GM21381 (cell line): ENCODE measurements at regions not wholly inside any gene's neighbourhood (a gene's known extent, or its start where the extent isn't known, plus 50 kb on each side); places are given as distances from the start of the nearest gene placed in this dataset.
A peak's percentile ranks its signal among the peaks of the same experiment; 100 is the strongest.
"Not testable (repeated sequence)": the region's sequence is repeated elsewhere in the genome, so short reads cannot be mapped to it uniquely, and the experiment has no call there.

Experiments used
- ATAC-seq: cut with Tn5 transposase; IDR thresholded peaks from one replicate; pipeline ENCODE4 v1.9.1; 2021; ENCODE audit warnings: mild to moderate bottlenecking, moderate library complexity; ENCODE audit not compliant: unreplicated experiment

- ATAC-seq: no peak
Observed at GRCh38 chr3:106488331-106488730, 619.5 kb upstream of the CBLB start.

DNA sequence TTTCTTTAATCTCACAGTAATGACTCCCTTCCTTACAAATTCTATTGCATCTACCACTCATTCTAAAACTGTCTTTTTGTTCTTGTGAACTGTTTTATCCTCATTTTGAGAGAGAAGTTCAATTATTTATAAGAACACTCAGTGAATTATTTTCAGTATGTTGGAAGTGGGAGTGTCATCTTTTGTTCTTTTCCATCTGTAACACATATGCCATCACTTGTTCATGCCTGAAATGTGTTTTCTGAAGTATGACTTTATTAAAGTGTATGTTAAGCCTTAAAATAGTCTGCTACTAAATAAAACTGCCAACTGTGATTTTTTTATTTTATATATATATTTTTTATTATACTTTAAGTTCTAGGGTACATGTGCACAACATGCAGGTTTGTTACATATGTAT, 623.0 kb upstream of the CBLB start:
- ATAC-seq: no peak

DNA sequence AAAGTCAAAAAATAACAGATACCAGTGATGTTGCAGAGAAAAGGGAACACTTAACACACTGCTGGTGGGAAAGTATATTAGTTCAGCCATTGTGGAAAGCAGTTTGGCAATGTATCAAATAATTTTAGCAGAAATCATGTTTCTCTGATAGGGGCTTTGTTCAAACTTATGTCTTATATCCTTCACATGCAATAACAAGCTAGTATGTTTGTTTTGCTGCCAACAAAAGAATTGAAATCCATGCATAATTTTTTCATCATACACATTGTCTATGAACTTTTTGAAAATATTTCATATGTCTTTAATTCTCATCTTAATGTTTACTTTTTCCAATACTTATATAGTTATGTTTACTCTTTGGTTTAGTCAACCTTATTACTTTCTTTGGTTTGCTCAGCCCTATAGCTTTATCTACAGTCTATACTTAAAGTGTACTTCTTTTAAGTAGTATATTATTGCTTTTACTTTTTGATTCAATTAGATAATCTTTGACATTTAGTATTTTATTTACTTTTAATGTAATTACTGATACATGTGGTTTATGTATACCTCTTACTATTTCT, 639.6 kb upstream of the CBLB start:
- ATAC-seq: no peak

DNA sequence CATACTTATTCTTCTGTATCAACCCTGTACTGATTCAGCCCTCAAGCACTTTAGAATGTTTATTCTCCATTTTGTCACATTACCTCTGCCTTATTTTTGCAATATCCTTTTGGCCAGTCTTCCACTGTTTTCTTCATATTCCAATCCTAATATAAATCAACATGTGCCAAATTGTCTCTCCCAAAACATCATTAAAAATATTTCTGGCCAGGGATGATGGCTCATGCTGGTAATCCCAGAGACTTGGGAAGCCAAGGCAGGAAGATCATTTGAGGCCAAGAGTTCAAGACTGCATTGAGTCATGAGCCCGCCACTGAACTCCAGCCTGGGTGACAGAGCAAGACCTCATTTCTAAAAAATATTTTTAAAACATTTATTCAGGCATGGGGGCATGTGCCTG, 641.4 kb upstream of the CBLB start:
- no peak for ATAC-seq

GRCh38 chr3:106512846-106513245, 644.0 kb upstream of the CBLB start:
- ATAC-seq: no peak

DNA sequence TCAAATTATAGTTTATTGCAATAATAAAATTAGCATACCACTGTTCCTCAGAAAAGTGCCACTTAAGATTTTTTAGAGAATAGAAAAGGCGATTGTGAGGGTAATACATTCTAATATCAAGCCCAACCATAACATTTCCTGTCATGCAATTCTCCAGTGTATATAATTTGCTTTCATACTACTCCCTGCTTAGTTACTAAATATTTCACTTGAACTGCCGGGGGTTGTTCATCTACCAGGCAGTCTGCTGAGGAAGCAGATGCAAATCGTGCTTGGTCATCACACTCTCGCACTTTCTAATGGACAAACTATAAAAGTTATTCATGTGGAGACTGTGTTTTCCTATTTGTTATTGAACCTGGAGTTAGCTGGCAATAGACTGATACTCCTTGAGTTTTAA, 645.6 kb upstream of the CBLB start:
- no peak for ATAC-seq

DNA sequence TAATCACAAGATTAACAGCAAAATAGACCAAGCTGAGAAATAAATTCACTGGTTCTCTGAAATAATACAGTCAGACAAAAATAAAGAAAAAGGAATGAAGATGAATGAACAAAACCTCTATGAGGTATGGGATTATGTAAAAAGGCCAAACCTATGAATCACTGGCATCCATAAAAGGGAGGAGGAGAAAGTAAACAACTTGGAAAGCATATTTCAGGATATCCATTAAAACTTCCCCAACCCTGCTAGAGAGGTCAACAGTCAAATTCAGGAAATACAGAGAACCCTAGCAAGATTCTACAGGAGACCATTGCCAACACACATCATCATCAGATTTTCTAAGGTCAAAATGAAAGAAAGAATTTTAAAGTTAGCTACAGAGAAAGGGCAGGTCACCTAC, 649.7 kb upstream of the CBLB start:
- no peak for ATAC-seq

GRCh38 chr3:106522397-106522796, 653.6 kb upstream of the CBLB start:
- ATAC-seq: no peak

GRCh38 chr3:106528932-106529331, 660.1 kb upstream of the CBLB start:
- no peak for ATAC-seq

GRCh38 chr3:106529738-106530137, 660.9 kb upstream of the CBLB start:
- no peak for ATAC-seq

DNA sequence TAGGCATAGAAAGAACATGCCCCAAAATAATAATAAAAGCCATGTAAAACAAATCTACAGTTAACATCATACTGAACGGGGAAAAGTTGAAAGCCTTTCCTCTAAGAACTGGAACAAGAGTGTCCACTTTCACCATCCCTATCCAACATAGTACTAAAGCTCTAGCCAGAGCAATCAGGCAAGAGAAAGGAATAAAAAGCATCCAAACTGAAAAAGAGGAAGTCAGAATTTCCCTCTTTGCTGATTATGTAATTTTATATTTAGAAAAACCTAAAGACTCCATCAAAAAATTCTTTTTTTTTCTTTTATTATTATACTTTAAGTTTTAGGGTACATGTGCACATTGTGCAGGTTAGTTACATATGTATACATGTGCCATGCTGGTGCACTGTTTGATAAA, 661.6 kb upstream of the CBLB start:
- ATAC-seq: no peak

DNA sequence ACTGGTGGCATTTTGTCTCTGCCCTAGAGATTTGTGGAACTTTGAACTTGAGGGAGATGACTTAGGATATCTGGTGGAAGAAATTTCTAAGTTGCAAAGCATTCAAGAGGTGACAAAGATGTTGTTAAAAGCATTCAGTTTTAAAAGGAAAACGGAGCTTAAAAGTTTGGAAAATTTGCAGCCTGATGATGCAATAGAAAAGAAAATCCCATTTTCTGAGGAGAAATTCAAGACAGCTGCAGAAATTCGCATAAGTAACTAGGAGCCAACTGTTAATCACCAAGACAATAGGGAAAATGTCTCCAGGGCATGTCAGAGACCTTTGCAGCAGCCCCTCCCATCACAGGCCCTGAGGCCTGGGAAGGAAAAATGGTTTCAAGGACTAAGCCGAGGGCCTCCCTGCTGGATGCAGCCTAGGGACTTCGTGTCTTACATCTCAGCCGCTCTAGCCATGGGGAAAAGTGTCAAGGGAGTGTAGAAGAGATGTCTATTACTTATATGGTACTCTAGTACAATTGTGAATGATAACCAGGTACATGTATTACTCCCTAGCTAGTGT, 663.0 kb upstream of the CBLB start:
- not testable (repeated sequence) for ATAC-seq

- no peak for ATAC-seq
Observed at GRCh38 chr3:106533093-106533787, 664.4 kb upstream of the CBLB start.

DNA sequence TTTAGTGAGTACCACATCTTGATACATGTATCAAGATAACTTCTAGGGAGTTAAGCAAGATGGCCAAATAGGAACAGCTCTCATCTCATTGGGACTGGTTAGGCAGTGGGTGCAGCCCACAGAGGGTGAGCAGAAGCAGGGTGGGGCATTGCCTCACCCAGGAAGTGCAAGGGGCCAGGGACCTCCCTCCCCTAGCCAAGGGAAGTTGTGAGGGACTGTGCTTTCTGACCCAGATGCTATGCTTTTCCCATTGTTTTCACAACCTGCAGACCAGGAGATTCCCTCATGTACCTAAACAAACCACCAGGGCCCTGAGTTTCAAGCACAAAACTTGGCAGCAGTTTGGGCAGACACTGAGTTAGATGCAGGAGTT, 665.0 kb upstream of the CBLB start:
- no peak for ATAC-seq

- ATAC-seq: no peak
Observed at GRCh38 chr3:106534206-106534605, 665.4 kb upstream of the CBLB start.

DNA sequence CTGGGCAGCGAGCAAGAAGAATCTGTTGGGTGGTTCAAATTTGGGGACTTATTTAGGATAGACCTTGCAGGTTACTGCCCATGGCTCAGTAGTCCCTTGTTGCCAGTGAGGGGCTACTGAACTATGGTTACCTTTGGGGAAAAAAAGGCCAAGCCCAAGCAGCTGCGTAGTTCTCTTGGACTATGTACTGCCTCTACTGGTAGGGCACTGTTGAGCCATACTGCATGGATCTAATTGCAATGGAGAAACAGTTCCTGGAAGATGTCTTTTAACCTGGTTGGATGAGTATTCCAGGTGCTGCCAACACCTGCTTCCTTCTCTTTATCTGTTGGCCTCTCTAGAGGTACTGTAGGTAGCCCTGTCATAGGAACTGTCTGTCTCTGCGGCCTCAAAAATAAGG, 671.9 kb upstream of the CBLB start:
- no peak for ATAC-seq

DNA sequence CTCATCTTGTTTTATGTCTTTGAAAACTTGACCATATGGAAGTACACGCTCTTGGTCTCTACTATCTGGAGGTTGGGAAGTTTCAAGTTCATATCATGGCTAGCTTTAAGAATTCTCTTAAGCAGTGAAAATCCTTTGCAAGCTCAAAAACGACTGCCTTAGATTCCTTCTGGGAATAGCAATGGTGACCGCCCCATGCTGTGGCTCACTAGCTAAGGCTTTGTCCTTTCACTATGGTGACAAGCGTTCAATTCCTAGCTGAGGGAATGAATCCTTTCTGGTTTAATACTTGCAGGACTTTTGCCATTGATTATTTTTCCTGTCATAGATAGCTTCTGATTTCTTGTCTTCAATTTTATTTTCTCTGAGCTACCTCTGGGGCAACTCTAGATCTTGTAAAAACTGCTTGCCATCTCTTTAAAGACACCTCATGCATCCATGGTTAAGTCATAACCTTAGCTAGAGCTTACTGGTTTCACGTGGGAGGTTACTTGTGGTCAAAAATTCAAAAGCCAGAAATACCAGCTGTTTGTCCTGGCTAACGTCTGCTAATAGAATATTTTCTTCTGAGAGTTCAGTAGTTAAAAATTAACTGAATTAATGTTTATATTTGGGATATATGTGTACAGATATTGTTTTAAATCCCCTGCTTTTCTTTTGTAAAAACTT, 673.4 kb upstream of the CBLB start:
- ATAC-seq: no peak

DNA sequence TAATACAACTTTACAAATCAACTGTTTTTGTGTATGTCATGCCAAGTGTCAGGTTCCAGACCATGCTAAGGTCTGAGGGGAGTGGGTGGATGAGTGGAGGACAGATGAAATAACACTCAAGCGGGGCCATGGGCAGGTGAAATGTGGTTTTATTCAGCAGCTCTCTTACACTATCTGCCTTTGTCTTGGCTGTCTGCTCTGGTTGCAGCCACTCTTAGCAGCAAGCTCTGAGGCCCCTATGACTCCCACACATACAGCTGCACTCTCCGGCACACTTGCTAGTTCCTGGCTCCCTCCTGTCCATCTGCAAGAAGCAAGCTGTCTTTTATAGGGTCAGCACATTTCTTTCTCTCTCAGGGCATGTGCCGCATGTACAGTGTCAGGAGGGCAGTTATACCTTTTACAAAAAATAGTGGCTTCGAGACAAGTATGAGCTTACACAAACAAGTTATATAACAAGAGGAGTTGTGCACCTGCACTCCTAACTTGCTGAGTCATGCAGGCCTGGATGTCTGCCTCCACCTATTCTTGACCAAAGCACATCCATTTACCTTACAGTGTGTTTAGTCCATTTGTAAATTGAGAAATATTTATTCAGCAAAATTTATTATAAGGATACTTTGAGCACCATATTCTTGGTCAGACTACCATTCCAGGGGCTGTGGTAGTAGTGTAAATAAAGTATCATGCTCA, 683.7 kb upstream of the CBLB start:
- ATAC-seq: no peak

DNA sequence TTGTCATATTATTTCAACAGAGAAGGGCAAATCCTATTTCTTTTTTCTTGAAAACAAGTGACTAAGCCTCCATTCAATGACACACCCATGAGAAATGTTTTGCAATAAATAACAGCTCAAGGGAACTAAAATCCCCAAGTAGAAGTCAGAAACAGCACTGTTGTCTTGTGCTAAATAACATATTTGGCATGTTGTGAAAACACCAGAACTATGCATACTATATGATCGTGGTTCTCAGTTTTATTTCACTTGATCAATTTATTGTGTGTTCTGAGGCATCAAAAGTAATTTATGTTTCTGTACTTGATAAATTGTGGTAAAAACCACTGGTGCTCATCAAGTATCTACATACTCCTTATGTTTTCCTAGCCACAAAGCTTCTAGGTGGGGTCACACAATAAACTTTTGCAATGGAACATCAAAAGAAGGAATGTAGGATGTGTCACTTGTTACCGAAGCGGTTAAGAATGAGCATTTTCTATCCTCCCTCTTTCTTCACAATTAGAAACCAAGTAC, 691.7 kb upstream of the CBLB start:
- no peak for ATAC-seq

GRCh38 chr3:106566277-106566676, 697.5 kb upstream of the CBLB start:
- peak; percentile 96 for ATAC-seq

- no peak for ATAC-seq
Observed at GRCh38 chr3:106570426-106570825, 701.6 kb upstream of the CBLB start.
